NCI-H2107 treated with DMSO at 0.1 percent for 48 hours (cell line): ENCODE measurements at regions not wholly inside any gene's neighbourhood (a gene's known extent, or its start where the extent isn't known, plus 50 kb on each side); places are given as distances from the start of the nearest gene placed in this dataset.

Experiments used
- DNase-seq: peaks from one replicate; lab custom pipeline; 2025; ENCODE audit not compliant: unreplicated experiment; lab: John Stamatoyannopoulos, UW

- DNase-seq = no peak
Measured at GRCh38 chr17:6938637-6939036, 57.2 kb upstream of the ALOX12 start.

DNA sequence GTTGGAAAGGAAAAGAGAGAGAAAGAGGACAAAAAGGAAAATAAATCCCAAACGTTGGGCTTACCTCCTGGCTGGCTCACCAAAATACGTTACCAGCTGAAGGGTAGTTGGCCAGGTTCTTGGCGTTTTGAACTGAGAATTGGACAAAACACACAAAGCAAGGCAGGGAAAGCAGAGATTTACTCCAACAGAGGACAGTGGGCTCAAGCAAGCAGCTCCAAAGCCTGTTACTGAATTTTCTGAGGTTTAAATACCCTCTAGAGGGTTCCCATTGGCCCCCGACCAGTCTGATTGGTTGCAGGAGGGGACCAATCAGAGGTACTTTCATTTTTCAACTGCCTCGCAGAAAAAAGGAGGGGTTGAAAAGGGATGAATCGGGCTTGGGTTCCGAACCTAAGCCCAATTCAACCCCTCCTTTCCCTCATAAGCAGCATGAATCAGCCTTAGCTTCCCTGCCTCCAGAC lies 55.6 kb upstream of the ALOX12 start:
- no peak for DNase-seq

DNA sequence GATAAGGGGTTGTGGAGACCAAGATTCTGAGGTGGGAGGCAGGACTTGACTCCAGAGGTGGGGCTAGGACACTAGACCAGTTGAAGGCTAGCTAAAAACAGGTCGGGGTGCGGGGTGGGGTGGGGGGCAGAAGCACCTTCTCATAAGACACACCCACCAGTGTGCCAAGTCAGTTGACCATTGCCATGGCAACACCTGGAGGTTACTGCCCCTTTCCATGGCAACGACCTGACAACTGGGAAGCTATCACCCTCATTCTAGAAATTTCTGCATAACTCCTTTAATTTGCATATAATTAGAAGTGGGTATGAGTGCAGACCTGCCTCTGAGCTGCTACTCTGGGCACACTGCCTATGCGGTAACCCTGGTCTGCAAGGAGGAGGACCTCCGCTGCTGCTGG lies 53.9 kb upstream of the ALOX12 start:
- no peak for DNase-seq

DNA sequence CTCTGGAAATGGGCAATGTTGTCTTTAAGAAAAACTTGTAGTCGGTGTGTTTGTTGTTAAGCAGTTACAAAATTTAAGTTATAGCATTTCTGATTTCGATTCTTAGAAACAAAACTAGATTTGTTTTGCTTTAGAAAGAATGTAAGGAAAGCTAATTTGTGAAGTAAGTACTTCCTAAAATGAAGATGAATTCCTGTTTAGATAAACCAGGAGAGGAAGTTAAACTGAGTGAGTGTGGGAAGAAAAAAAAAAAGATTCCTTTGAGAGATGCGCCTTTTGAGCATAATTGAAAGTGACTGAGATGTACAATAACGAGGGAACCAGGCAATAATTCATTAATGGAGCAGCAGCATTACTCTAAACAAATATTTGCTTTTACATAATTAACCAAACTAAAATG lies 52.4 kb upstream of the ALOX12 start:
- no peak for DNase-seq
